ENCODE measurements at regions not wholly inside any gene's neighbourhood (a gene's known extent, or its start where the extent isn't known, plus 50 kb on each side); places are given as distances from the start of the nearest gene placed in this dataset.

GRCh38 chr9:75570538-75570937 lies 319.9 kb upstream of the PCSK5 start:
- TF ChIP-seq CTCF (IDR thresholded peaks at IDR 0.05; ENCODE audit: extremely low read depth in 1 of 2, insufficient read depth in 1 of 2, low read depth in 1 of 2, low read length in 2 of 2) (no peak), POLR2AphosphoS5 (IDR thresholded peaks at IDR 0.05; ENCODE audit: insufficient read depth, low read depth, low read length) (no peak), MAX (IDR thresholded peaks at IDR 0.05; ENCODE audit: insufficient read depth, insufficient read length) (no peak), EZH2 (IDR thresholded peaks at IDR 0.05; ENCODE audit: borderline replicate concordance, low read depth, low read length, severe bottlenecking) (no peak), JUN (IDR thresholded peaks at IDR 0.05; ENCODE audit: borderline replicate concordance, insufficient read depth, insufficient read length, low read depth) (no peak), POLR2A (IDR thresholded peaks at IDR 0.05; ENCODE audit: low read depth, low read length) (no peak), MYC (IDR thresholded peaks at IDR 0.05; ENCODE audit: low read depth, low read length) (no peak)
